HG03457 (cell line): ENCODE measurements at regions not wholly inside any gene's neighbourhood (a gene's known extent, or its start where the extent isn't known, plus 50 kb on each side); places are given as distances from the start of the nearest gene placed in this dataset.

Source experiments
- ATAC-seq: cut with Tn5 transposase; IDR thresholded peaks from one replicate; pipeline ENCODE4 v1.9.1; 2021; ENCODE audit warnings: moderate number of reproducible peaks; ENCODE audit not compliant: unreplicated experiment

DNA sequence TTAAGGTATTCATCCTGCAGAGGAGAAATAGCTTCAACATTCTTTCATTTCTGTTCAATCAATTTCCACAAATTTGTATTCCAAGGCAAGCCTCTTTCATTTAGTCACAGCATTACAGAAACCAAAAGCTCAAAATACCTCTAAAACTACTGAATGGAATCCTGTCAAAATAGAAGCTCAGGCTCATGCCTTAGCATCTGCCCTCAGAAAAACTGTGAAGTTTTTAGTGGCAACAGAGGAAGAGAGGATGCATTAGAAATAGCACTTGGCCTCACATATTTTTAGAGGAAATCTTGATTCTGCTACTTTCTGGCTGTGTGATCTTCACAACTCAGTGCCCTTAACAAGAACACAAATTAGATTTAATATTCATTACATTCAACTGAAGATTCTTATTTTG, 69.1 kb upstream of the GALNT13 start:
- no peak for ATAC-seq

DNA sequence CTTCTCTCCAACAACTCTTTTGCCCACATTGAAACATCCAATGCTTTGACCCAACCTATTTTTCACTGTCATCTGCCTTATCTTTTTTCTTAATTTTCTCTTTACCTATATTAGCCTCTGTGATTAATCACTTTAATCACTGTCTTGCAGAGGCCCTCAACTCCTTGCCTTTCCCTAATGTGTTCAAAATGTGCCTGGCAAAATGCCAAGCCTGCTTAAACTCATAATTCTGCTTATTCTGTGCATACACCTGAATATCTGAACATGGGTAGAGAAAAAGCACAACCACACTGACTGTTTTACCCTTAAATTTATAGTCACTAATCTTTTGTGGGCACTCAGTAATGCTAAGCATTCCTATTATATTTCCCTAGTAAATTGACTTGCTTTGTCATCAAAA, 63.0 kb upstream of the GALNT13 start:
- no peak for ATAC-seq

DNA sequence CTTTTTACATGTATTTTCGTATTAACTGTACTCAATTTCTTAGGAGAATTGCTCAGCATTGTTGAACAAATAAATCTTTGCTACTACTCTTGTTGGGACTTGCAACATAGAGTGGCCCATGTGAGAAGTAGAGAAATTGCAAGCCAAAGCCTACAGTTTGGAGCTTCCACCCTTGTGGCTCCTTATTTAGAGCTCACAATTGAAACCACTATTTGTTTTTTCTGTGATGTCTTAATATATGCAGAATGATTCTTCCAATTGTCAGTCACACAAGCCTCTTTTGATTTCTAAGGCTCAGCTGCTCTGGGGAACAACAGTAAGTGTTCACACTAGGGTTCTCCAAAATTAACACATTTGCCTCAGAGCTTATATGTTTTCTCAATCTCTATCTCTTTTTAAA, 60.2 kb upstream of the GALNT13 start:
- ATAC-seq, result no peak

DNA sequence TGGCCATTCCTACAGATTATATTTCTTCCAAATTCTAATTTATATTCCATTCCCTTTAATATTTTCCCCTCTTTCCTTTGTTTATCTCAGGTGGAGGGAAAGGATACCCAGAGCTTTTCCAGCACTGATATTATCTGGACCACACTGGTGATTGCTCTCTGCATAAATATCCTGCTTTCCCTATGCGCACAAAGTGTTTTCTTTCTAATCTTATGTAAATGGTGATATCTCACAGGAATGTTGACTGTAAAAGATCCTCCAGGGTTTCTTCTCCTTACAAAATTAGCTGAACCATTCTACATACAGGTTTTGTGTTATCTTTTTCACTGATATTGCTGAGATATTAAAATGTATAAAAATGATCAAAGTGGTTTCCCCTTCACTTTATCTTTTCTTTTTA, 59.1 kb upstream of the GALNT13 start:
- ATAC-seq, result no peak

DNA sequence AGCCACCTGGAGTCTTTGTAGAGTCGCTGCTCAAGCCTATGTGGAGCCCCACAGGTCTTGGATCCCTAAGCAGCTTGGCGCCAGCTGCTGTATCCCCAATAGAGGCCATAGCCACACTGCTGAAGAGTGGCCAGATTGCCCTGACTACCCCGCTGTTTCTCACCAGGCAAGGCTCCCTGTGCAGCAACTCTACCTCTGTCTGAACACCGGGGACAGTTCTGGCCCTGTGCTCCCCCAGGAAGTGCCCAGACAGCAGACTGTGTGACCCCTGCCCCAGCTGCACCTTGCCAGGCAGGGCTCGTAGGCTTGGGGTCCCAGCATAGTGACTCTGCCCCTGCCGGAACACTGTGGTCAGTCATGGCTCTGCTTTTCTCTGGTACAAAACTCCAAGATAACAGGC, 53.5 kb upstream of the GALNT13 start:
- no peak for ATAC-seq

DNA sequence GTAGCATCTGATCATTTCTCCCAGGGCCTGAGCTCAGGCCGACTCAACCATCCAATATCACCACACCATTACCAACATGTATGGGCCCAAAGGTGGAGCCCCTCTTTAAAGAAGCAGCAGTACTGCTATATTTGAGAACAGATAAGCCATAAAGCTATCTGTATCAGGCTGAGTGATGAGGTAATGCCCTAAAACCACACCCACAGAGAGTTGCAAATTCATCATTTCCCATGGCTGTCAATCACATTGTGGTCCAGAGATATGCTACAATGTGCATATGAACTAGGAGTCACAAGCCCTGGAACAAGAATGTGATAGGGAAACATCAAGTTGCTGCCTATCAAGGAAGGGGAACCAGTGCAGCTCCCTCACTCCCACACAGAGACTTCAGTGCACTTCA, 52.6 kb upstream of the GALNT13 start:
- ATAC-seq, result no peak

DNA sequence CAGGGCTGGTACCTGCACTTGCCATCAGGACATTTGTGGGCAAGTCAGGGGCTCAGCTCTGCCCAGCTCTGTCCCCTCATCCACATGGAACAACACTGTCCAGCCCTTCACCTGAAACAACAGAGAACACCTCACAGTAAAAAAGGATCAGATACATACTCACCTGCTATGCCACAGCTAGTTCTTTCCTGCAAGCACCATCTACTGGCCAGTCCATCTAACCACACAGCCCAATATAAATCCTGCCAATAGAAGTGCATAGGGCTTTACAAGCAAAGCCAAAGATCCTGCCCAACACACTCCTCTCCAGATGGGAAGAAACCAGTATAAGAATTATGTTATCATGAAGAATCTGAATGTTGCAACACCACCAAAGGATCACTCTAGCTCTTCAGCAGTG, 52.2 kb upstream of the GALNT13 start:
- no peak for ATAC-seq
